HFFc6 (cell line): ENCODE measurements at regions not wholly inside any gene's neighbourhood (a gene's known extent, or its start where the extent isn't known, plus 50 kb on each side); places are given as distances from the start of the nearest gene placed in this dataset.

Experiments used
- DNase-seq: peaks from one replicate; pipeline ENCODE4 v3.0.0-alpha.2; 2018
- H3K27ac Mint-ChIP-seq: 2 replicates; pipeline ENCODE4 v1.8.0; 2020; ENCODE audit warnings: mild to moderate bottlenecking, mixed read lengths
- H3K27me3 Mint-ChIP-seq: 2 replicates; pipeline ENCODE4 v1.8.0; 2021; ENCODE audit warnings: mild to moderate bottlenecking, moderate library complexity, mixed read lengths; ENCODE audit not compliant: insufficient read depth
- H3K36me3 Mint-ChIP-seq: 2 replicates; pipeline ENCODE4 v1.8.0; 2021; ENCODE audit warnings: low read depth, mixed read lengths
- H3K4me1 Mint-ChIP-seq: 2 replicates; pipeline ENCODE4 v1.8.0; 2020; ENCODE audit warnings: low read depth, mixed read lengths
- H3K4me3 Mint-ChIP-seq: 2 replicates; pipeline ENCODE4 v1.8.0; 2020; ENCODE audit warnings: mild to moderate bottlenecking, moderate library complexity, mixed read lengths
- H3K9me3 Mint-ChIP-seq: 2 replicates; pipeline ENCODE4 v1.8.0; 2020; ENCODE audit warnings: mild to moderate bottlenecking, mixed read lengths
- TF ChIP-seq, protein P1 (sequence below): fragments of 200-600 bp; sonication (generic); IDR thresholded peaks from 2 replicates; pipeline ENCODE4 v1.5.0; 2021; ENCODE audit warnings: antibody characterized with exemption, mild to moderate bottlenecking

GRCh38 chr9:3658964-3659363, 133.2 kb upstream of the RFX3 start:
- DNase-seq = no peak
- Mint-ChIP-seq H3K4me1 (no peaks in the 10 kb centered on the region; the same call in 1 of the 2 replicates), H3K27me3 (peaks cover 7% of the 10 kb centered on the region), H3K27ac (no peak overlapping the region), H3K36me3 (no peaks in the 10 kb centered on the region), H3K9me3 (no peaks in the 10 kb centered on the region), H3K4me3 (no peak overlapping the region)
- TF ChIP-seq, protein P1, sequence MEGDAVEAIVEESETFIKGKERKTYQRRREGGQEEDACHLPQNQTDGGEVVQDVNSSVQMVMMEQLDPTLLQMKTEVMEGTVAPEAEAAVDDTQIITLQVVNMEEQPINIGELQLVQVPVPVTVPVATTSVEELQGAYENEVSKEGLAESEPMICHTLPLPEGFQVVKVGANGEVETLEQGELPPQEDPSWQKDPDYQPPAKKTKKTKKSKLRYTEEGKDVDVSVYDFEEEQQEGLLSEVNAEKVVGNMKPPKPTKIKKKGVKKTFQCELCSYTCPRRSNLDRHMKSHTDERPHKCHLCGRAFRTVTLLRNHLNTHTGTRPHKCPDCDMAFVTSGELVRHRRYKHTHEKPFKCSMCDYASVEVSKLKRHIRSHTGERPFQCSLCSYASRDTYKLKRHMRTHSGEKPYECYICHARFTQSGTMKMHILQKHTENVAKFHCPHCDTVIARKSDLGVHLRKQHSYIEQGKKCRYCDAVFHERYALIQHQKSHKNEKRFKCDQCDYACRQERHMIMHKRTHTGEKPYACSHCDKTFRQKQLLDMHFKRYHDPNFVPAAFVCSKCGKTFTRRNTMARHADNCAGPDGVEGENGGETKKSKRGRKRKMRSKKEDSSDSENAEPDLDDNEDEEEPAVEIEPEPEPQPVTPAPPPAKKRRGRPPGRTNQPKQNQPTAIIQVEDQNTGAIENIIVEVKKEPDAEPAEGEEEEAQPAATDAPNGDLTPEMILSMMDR = no peak

DNA sequence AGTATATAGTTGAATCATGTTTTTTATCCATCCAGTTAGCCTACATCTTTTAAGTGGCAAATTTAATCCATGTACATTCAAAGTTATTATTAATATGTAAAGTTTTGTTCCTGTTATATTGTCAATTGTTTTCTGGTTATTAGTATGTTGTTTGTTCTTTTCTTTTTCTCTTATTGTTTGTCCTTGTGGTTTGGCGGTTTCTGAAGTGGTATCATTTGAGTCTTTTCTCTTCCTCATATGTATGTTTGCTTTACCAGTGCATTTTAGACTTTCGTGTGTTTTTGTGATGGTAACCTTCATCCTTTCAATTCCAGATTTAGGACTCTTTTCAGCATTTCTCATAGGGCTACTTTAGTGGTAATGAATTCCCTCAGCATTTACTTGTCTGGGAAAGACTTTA, 130.4 kb upstream of the RFX3 start:
- H3K4me3 Mint-ChIP-seq = no peak overlapping the region
- H3K27me3 Mint-ChIP-seq = peaks cover 7% of the 10 kb centered on the region
- TF ChIP-seq, protein P1 = no peak
- no peaks in the 10 kb centered on the region for H3K9me3 Mint-ChIP-seq
- no peak for DNase-seq
- no peak overlapping the region for H3K27ac Mint-ChIP-seq
- H3K4me1 Mint-ChIP-seq = no peaks in the 10 kb centered on the region
- H3K36me3 Mint-ChIP-seq = no peaks in the 10 kb centered on the region

DNA sequence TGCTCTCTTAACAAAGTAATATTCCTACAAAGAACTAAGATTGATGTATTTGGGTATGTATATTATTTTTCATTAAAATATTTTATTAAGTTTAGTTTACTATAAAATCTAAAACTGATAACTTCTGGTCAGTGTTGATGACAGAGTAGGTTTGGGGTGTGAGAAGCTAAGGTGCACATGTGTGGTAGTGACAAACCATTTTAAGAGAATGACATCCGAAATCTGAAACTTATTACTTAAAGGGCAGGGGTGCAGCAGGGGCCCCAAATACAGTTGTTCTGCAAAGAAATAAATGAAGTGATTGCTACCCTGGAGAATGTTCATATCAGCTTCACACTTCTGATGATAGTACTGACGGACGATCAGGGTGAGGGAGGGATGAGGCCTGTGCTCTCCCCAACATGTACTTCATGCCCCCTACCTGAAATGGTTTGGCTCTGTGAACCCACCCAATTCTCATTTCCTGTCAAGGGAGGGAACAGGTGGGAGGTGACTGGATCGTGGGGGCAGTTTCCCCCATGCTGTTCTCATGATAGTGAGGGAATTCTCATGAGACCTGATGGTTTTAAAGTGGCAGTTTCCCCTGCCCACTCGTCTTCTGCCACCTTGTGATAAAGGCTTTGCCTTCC, 125.3 kb upstream of the RFX3 start:
- no peak overlapping the region for H3K27ac Mint-ChIP-seq
- H3K27me3 Mint-ChIP-seq = no peaks in the 10 kb centered on the region; the same call in 1 of the 2 replicates
- DNase-seq = no peak

DNA sequence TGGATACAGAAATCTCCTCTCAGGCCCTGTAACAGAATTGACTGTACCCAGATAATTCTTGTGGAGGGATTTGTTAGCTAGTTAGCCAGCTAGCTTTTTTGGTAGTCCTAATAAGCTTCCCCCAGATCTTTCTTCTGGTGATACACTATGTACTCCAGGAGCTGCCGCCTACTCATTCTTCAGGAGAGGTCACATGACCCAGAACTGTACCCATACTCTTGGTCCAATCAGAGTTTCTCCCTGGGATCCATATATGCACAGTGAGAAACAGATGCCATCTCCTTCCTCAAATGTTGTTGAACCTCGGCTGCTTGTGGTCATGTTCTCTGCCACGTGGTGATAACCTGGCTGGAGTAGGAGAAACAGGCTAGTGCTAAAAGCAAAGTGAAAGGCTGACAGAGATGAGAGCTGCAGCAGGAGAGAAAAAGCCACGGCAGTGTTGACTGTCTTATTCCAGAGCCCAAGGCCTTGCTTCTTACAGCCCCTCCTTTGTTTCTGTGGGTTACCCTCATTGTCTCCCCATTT, 123.0 kb upstream of the RFX3 start:
- Mint-ChIP-seq H3K36me3 (no peaks in the 10 kb centered on the region), H3K27me3 (no peaks in the 10 kb centered on the region; the same call in 1 of the 2 replicates), H3K4me3 (no peak overlapping the region), H3K4me1 (no peaks in the 10 kb centered on the region), H3K9me3 (no peaks in the 10 kb centered on the region), H3K27ac (no peak overlapping the region)
- TF ChIP-seq, protein P1 = no peak
- DNase-seq = no peak

More for the DNA sequence above, 125.3 kb upstream of the RFX3 start:
- Mint-ChIP-seq H3K4me3 (no peak overlapping the region), H3K36me3 (no peaks in the 10 kb centered on the region), H3K9me3 (no peaks in the 10 kb centered on the region), H3K4me1 (no peaks in the 10 kb centered on the region)
- TF ChIP-seq, protein P1 = no peak

DNA sequence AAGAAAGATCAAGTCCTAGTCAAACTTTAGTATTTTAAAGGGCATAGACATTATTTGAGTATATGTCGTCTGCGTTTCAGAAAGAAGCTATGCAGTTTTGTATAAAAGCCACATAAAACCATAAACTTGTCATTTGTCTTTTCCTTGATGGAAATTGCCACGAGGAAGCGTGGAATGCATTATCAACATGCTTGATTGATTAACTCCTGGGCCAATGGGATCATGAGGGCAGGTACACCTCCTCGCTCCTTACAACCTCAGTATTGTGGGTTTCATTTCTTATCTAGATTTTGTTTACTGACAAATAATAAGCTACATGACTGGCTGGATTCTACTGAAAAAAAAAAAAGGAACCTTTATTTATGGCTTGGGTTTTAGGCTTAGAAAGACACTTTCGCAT, 122.5 kb upstream of the RFX3 start:
- Mint-ChIP-seq H3K9me3 (no peaks in the 10 kb centered on the region), H3K4me3 (no peak overlapping the region), H3K27me3 (no peaks in the 10 kb centered on the region; the same call in 1 of the 2 replicates), H3K27ac (no peak overlapping the region), H3K4me1 (no peaks in the 10 kb centered on the region), H3K36me3 (no peaks in the 10 kb centered on the region)
- TF ChIP-seq, protein P1 = no peak
- DNase-seq = no peak
